Fibroblast of the aortic adventitia (primary cell): ENCODE measurements at regions not wholly inside any gene's neighbourhood (a gene's known extent, or its start where the extent isn't known, plus 50 kb on each side); places are given as distances from the start of the nearest gene placed in this dataset.

Source experiments
- DNase-seq: peaks from one replicate; pipeline ENCODE4 v3.0.0-alpha.2; 2010; ENCODE audit warnings: low read depth
- H3K4me3 ChIP-seq: 2 replicates; pipeline ENCODE4 v1.5.1; 2011; ENCODE audit warnings: low read depth, mild to moderate bottlenecking, control low read depth, low read length, moderate library complexity
- CTCF ChIP-seq: IDR thresholded peaks from 2 replicates; pipeline ENCODE4 v1.5.1; 2011; ENCODE audit warnings: mild to moderate bottlenecking, low read length, control low read depth, inconsistent platforms; ENCODE audit not compliant: insufficient read depth

- no peak for TF ChIP-seq CTCF
- DNase-seq, result no peak
- H3K4me3 ChIP-seq, result no peak overlapping the region
These were observed 105.5 kb upstream of the PRB2 start for GRCh38 chr12:11500861-11501230.

GRCh38 chr12:11508699-11509098, 113.3 kb upstream of the PRB2 start:
- no peak for DNase-seq
- TF ChIP-seq CTCF, result no peak
- no peak overlapping the region for H3K4me3 ChIP-seq

- H3K4me3 ChIP-seq, result no peak overlapping the region
- TF ChIP-seq CTCF, result no peak
- no peak for DNase-seq
These were observed 114.0 kb upstream of the PRB2 start for GRCh38 chr12:11509326-11509725.

- DNase-seq, result no peak
- no peak overlapping the region for H3K4me3 ChIP-seq
- TF ChIP-seq CTCF, result no peak
These were observed 115.3 kb upstream of the PRB2 start for GRCh38 chr12:11510671-11511070.

- no peak for DNase-seq
- H3K4me3 ChIP-seq, result no peak overlapping the region
- TF ChIP-seq CTCF, result no peak
These were observed 117.9 kb upstream of the PRB2 start for GRCh38 chr12:11513288-11513687.

GRCh38 chr12:11517080-11517479, 121.7 kb upstream of the PRB2 start:
- TF ChIP-seq CTCF, result no peak

GRCh38 chr12:11524446-11524845, 125.0 kb upstream of the ETV6 start:
- DNase-seq, result no peak
- no peak overlapping the region for H3K4me3 ChIP-seq
- no peak for TF ChIP-seq CTCF

More at GRCh38 chr12:11517080-11517479, 121.7 kb upstream of the PRB2 start:
- DNase-seq, result no peak
- no peak overlapping the region for H3K4me3 ChIP-seq
